ENCODE measurements at regions not wholly inside any gene's neighbourhood (a gene's known extent, or its start where the extent isn't known, plus 50 kb on each side); places are given as distances from the start of the nearest gene placed in this dataset.

GRCh38 chr3:76961284-76961683 is 78.6 kb upstream of the ROBO2 start:
- no peak for DNase-seq (ENCODE audit: low read depth, low spot score)
- TF ChIP-seq CTCF (IDR thresholded peaks at IDR 0.05; ENCODE audit: low read depth, low read length), result no peak
- no peak overlapping the region for H3K4me3 ChIP-seq (ENCODE audit: low read depth, low read length)
- no peaks in the 10 kb centered on the region for H3K9me3 ChIP-seq (ENCODE audit: control insufficient read depth, insufficient read depth, low read length)
- H3K27me3 ChIP-seq (ENCODE audit: control insufficient read depth, insufficient read depth, low read length), result no peaks in the 10 kb centered on the region
- ChIA-PET CTCF (no interaction called here), POLR2A (no interaction called here)
- no peak overlapping the region for H3K27ac ChIP-seq (ENCODE audit: low read depth, low read length)

- H3K27me3 ChIP-seq (ENCODE audit: control insufficient read depth, insufficient read depth, low read length), result no peaks in the 10 kb centered on the region
- no peak overlapping the region for H3K27ac ChIP-seq (ENCODE audit: low read depth, low read length)
- POLR2A ChIA-PET, result no interaction called here
- no peak overlapping the region for H3K4me3 ChIP-seq (ENCODE audit: low read depth, low read length)
- TF ChIP-seq CTCF (IDR thresholded peaks at IDR 0.05; ENCODE audit: low read depth, low read length), result no peak
- DNase-seq (ENCODE audit: low read depth, low spot score), result no peak
- H3K9me3 ChIP-seq (ENCODE audit: control insufficient read depth, insufficient read depth, low read length), result no peaks in the 10 kb centered on the region
- CTCF ChIA-PET, result interaction anchor here (0.7 kb wide), 1 partner anchor 345 kb away, joined by 7 read pairs; no protein-coding TSS in a partner anchor
Measured at GRCh38 chr3:76965122-76965725, 74.7 kb upstream of the ROBO2 start.

GRCh38 chr3:76969471-76969870 is 70.4 kb upstream of the ROBO2 start:
- ChIA-PET POLR2A (no interaction called here), CTCF (interaction anchor here (1.0 to 1.3 kb wide), 2 partner anchors 351 to 1676 kb away, joined by 3 to 4 read pairs; no protein-coding TSS in a partner anchor)
- no peak for TF ChIP-seq CTCF (IDR thresholded peaks at IDR 0.05; ENCODE audit: low read depth, low read length)
- no peak overlapping the region for H3K4me3 ChIP-seq (ENCODE audit: low read depth, low read length)
- DNase-seq (ENCODE audit: low read depth, low spot score), result no peak
- no peaks in the 10 kb centered on the region for H3K9me3 ChIP-seq (ENCODE audit: control insufficient read depth, insufficient read depth, low read length)
- no peak overlapping the region for H3K27ac ChIP-seq (ENCODE audit: low read depth, low read length)
- H3K27me3 ChIP-seq (ENCODE audit: control insufficient read depth, insufficient read depth, low read length), result no peaks in the 10 kb centered on the region

GRCh38 chr3:76969996-76970615 is 69.8 kb upstream of the ROBO2 start:
- TF ChIP-seq CTCF (IDR thresholded peaks at IDR 0.05; ENCODE audit: low read depth, low read length), result no peak
- ChIA-PET POLR2A (interaction anchor here (0.6 kb wide), 1 partner anchor 32 kb away, joined by 5 read pairs; no protein-coding TSS in a partner anchor), CTCF (interaction anchor here (1.0 kb wide), 1 partner anchor 1675 kb away, joined by 3 read pairs; no protein-coding TSS in a partner anchor)
- no peak overlapping the region for H3K27ac ChIP-seq (ENCODE audit: low read depth, low read length)
- DNase-seq (ENCODE audit: low read depth, low spot score), result no peak
- no peaks in the 10 kb centered on the region for H3K27me3 ChIP-seq (ENCODE audit: control insufficient read depth, insufficient read depth, low read length)
- H3K4me3 ChIP-seq (ENCODE audit: low read depth, low read length), result no peak overlapping the region
- H3K9me3 ChIP-seq (ENCODE audit: control insufficient read depth, insufficient read depth, low read length), result no peaks in the 10 kb centered on the region

- DNase-seq (ENCODE audit: low read depth, low spot score), result no peak
- Histone ChIP-seq H3K4me3 (ENCODE audit: low read depth, low read length) (no peak overlapping the region), H3K27me3 (ENCODE audit: control insufficient read depth, insufficient read depth, low read length) (no peaks in the 10 kb centered on the region), H3K27ac (ENCODE audit: low read depth, low read length) (no peak overlapping the region), H3K9me3 (ENCODE audit: control insufficient read depth, insufficient read depth, low read length) (no peaks in the 10 kb centered on the region)
- ChIA-PET CTCF (interaction anchor here (1.0 kb wide), 1 partner anchor 15 kb away, joined by 3 read pairs; no protein-coding TSS in a partner anchor), POLR2A (no interaction called here)
- no peak for TF ChIP-seq CTCF (IDR thresholded peaks at IDR 0.05; ENCODE audit: low read depth, low read length)
Measured at GRCh38 chr3:76972624-76973296, 67.1 kb upstream of the ROBO2 start.
